ENCODE measurements at regions not wholly inside any gene's neighbourhood (a gene's known extent, or its start where the extent isn't known, plus 50 kb on each side); places are given as distances from the start of the nearest gene placed in this dataset.
A peak's percentile ranks its signal among the peaks of the same experiment; 100 is the strongest.

GRCh38 chr5:3006961-3007551, 255.6 kb upstream of the IRX2 start:
- POLR2A ChIA-PET (ENCODE audit: partially characterized antibody): no interaction called here

More at GRCh38 chr5:3006961-3007551, 255.6 kb upstream of the IRX2 start:
- Histone ChIP-seq H3K56ac (replicated peaks; ENCODE audit: insufficient read length, low read depth, low read length) (no peak overlapping the region), H2AK5ac (ENCODE audit: low read depth, low read length) (no peak overlapping the region), H2BK15ac (ENCODE audit: low read length) (no peak overlapping the region), H3K9me3 (ENCODE audit: insufficient read depth in 2 of 2, low read depth in 1 of 2, low read length in 1 of 2) (no peaks in the 10 kb centered on the region), H2BK120ac (replicated peaks; ENCODE audit: low read depth, low read length) (no peak overlapping the region), H3K36me3 (ENCODE audit: control insufficient read depth in 2 of 4, insufficient read depth in 4 of 4, low read length in 3 of 4) (no peaks in the 10 kb centered on the region), H3K9ac (replicated peaks in 1 of 4; ENCODE audit: extremely low read depth in 1 of 4, low read depth in 3 of 4, low read length in 3 of 4) (no peak overlapping the region), H3K23me2 (ENCODE audit: low read depth, low read length) (no peaks in the 10 kb centered on the region), H2BK12ac (ENCODE audit: low read depth, low read length) (no peak overlapping the region), H3K14ac (ENCODE audit: insufficient read length) (no peak overlapping the region), H2BK5ac (ENCODE audit: low read depth, low read length) (no peak overlapping the region), H3K4me1 (replicated peaks in 1 of 4; ENCODE audit: control insufficient read depth in 3 of 4, insufficient read depth in 4 of 4, low read length in 3 of 4) (no peaks in the 10 kb centered on the region), H4K5ac (ENCODE audit: insufficient read length, low read depth, low read length) (no peak overlapping the region), H3K27ac (ENCODE audit: low read depth, low read length) (no peak overlapping the region), H3K23ac (ENCODE audit: insufficient read length) (no peak overlapping the region), H4K20me1 (replicated peaks in 1 of 2; ENCODE audit: control insufficient read depth in 1 of 2, insufficient read depth in 2 of 2, low read length in 2 of 2) (no peaks in the 10 kb centered on the region), H3K79me2 (ENCODE audit: control insufficient read depth in 1 of 2, insufficient read depth in 2 of 2, low read length in 2 of 2) (no peaks in the 10 kb centered on the region), H3K79me1 (ENCODE audit: low read depth, low read length) (no peaks in the 10 kb centered on the region), H3K4me3 (ENCODE audit: extremely low read depth in 1 of 4, insufficient read depth in 2 of 4, low read depth in 3 of 4, low read length in 4 of 4) (no peak overlapping the region), H4K8ac (ENCODE audit: extremely low read depth, insufficient read depth, low read length) (peak overlapping the region; percentile 29; the same call in 1 of the 2 replicates), H3K18ac (ENCODE audit: extremely low read depth, low read length) (no peak overlapping the region), H2AFZ (ENCODE audit: low read length) (no peak overlapping the region), H2BK20ac (ENCODE audit: low read length) (no peak overlapping the region), H3K4me2 (ENCODE audit: insufficient read depth in 1 of 2, low read depth in 2 of 2, low read length in 2 of 2) (no peak overlapping the region), H3K4ac (replicated peaks; ENCODE audit: insufficient read length, low read depth, low read length) (no peak overlapping the region), H3K27me3 (replicated peaks in 1 of 4; ENCODE audit: control insufficient read depth in 3 of 4, extremely low read depth in 1 of 4, insufficient read depth in 3 of 4, low read length in 3 of 4) (no peaks in the 10 kb centered on the region), H4K91ac (replicated peaks; ENCODE audit: insufficient read length, low read length) (no peak overlapping the region)
- no peak for TF ChIP-seq CREB1 (IDR thresholded peaks at IDR 0.05)
- TF ChIP-seq SIX5 (IDR thresholded peaks at IDR 0.05; ENCODE audit: low read depth, low read length): no peak
- no peak for TF ChIP-seq SIN3A (conservative IDR thresholded peaks at IDR 0.05 in 1 of 2, IDR thresholded peaks at IDR 0.05 in 1 of 2; ENCODE audit: low read depth in 1 of 2, low read length in 2 of 2)
- no peak for TF ChIP-seq RAD21 (IDR thresholded peaks at IDR 0.05 in 1 of 2, conservative IDR thresholded peaks at IDR 0.05 in 1 of 2; ENCODE audit: low read depth in 2 of 2, low read length in 2 of 2)
- TF ChIP-seq ZNF274 (IDR thresholded peaks at IDR 0.05; ENCODE audit: borderline replicate concordance, extremely low read depth, low read length): no peak
- TF ChIP-seq CHD2 (IDR thresholded peaks at IDR 0.05; ENCODE audit: low read length): no peak
- no peak for TF ChIP-seq TEAD4 (IDR thresholded peaks at IDR 0.05; ENCODE audit: low read depth, low read length)
- no peak for TF ChIP-seq SP2 (IDR thresholded peaks at IDR 0.05; ENCODE audit: low read length)
- TF ChIP-seq ATF2 (IDR thresholded peaks at IDR 0.05; ENCODE audit: low read length): no peak
- TF ChIP-seq MAX (IDR thresholded peaks at IDR 0.05): no peak
- no peak for TF ChIP-seq TCF12 (IDR thresholded peaks at IDR 0.05; ENCODE audit: low read depth, low read length)
- TF ChIP-seq FOSL1 (IDR thresholded peaks at IDR 0.05; ENCODE audit: insufficient read depth, low read depth, low read length): no peak
- TF ChIP-seq TBP (IDR thresholded peaks at IDR 0.05; ENCODE audit: low read depth, low read length): no peak
- DNase-seq (ENCODE audit: low read depth in 1 of 2, low spot score in 2 of 2) (peak in 1 of 2 experiments; percentile 11), FAIRE-seq (no peak)
- 88% methylated on average over 11 of the region's 11 CpGs; no CpG with 5 or more reads in 1 of the 2 experiments for WGBS, 2 experiments (ENCODE audit: extremely low coverage in 1 of 2, insufficient coverage in 1 of 2, insufficient read length in 1 of 2, insufficient replicate concordance in 2 of 2, low coverage in 1 of 2, low lambda C conversion rate in 2 of 2, missing lambda C conversion rate in 1 of 2)
- CTCF ChIA-PET (ENCODE audit: partially characterized antibody): interaction anchor here (1.2 kb wide), 1 partner anchor 201 kb away, joined by 3 read pairs; no protein-coding TSS in a partner anchor
